A549 (cell line): ENCODE measurements at regions not wholly inside any gene's neighbourhood (a gene's known extent, or its start where the extent isn't known, plus 50 kb on each side); places are given as distances from the start of the nearest gene placed in this dataset.

Source experiments
- ATAC-seq, 2 experiments: fragments of 200-7000 bp in 1 of 2; fragments of >200 bp in 1 of 2; cut with Nextera tagmentation in 1 of 2; cut with Tn5 transposase in 1 of 2; 3 replicates each; pipeline versions ENCODE4 v1.8.0 to v1.9.1; 2018 to 2020; ENCODE audit warnings: mild to moderate bottlenecking in 1 of 2, moderate library complexity in 1 of 2
- CTCF ChIA-PET: fragments of 300-600 bp; sonication (Branson Sonifier 250); formaldehyde crosslinking; extraction: SDS; loops from one replicate; lab custom pipeline; 2021; ENCODE audit warnings: antibody characterized with exemption, inconsistent platforms; lab: Yijun Ruan, JAX
- POLR2A ChIA-PET: fragments of 350-600 bp; formaldehyde crosslinking; extraction: SDS; loops from one replicate; lab custom pipeline; 2021; ENCODE audit warnings: antibody characterized with exemption, inconsistent platforms; lab: Yijun Ruan, JAX
- DNase-seq, 2 experiments: peaks; one replicate each; pipeline versions ENCODE4 v3.0.0 to v3.0.0-alpha.2; 2011 to 2016; ENCODE audit warnings: low read depth in 1 of 2, low spot score in 1 of 2
- FAIRE-seq: peaks from 2 replicates; lab custom pipeline; 2011; peaks lifted over from hg19 to GRCh38; lab: Jason Lieb, UNC
- H3K27ac ChIP-seq, 2 experiments: fragments of >200 bp; sonication (Bioruptor Twin); formaldehyde crosslinking; 3 replicates each; pipeline ENCODE4 v1.5.1; 2016 to 2017
- H3K4me1 ChIP-seq: fragments of >200 bp; sonication (Bioruptor Twin); formaldehyde crosslinking; 3 replicates; pipeline ENCODE4 v1.6.1; 2016
- H3K4me2 ChIP-seq: fragments of >200 bp; sonication (Bioruptor Twin); formaldehyde crosslinking; 3 replicates; pipeline ENCODE4 v1.6.1; 2016
- H3K4me3 ChIP-seq: fragments of >200 bp; sonication (Bioruptor Twin); formaldehyde crosslinking; 3 replicates; pipeline ENCODE4 v1.5.1; 2016
- H3K9me3 ChIP-seq: fragments of >200 bp; sonication (Bioruptor Twin); formaldehyde crosslinking; 3 replicates; pipeline ENCODE4 v1.6.1; 2016
- CBX2 ChIP-seq: fragments of 200-600 bp; sonication (generic); IDR thresholded peaks from 2 replicates; pipeline ENCODE4 v1.6.1; 2016; ENCODE audit warnings: low read depth, mild to moderate bottlenecking, borderline replicate concordance
- CEBPB ChIP-seq, 2 experiments: fragments of >200 bp in 1 of 2; sonication (Bioruptor Twin) in 1 of 2; formaldehyde crosslinking in 1 of 2; IDR thresholded peaks; 2 replicates each; pipeline ENCODE4 v1.6.1; 2012 to 2016
- EHMT2 ChIP-seq: fragments of 200-600 bp; sonication (generic); IDR thresholded peaks from 2 replicates; pipeline ENCODE4 v1.6.1; 2016; ENCODE audit warnings: antibody characterized with exemption, low read depth, mild to moderate bottlenecking, moderate library complexity
- ELK1 ChIP-seq: fragments of 150-350 bp; IDR thresholded peaks from 2 replicates; pipeline ENCODE4 v1.6.1; 2014; ENCODE audit warnings: low read depth, mild to moderate bottlenecking, low read length
- EP300 ChIP-seq, 2 experiments: fragments of >200 bp; sonication (Bioruptor Twin); formaldehyde crosslinking; IDR thresholded peaks; 2 replicates in 1 of 2; 3 replicates in 1 of 2; pipeline ENCODE4 v1.6.1; 2016 to 2017
- FOSL2 ChIP-seq, 2 experiments: fragments of 450-650 bp in 1 of 2; fragments of >200 bp in 1 of 2; sonication (Bioruptor Twin) in 1 of 2; formaldehyde crosslinking; IDR thresholded peaks; 2 replicates each; pipeline versions ENCODE4 v1.5.0 to v1.6.1; 2016 to 2020; ENCODE audit warnings: mild to moderate bottlenecking in 1 of 2, moderate library complexity in 1 of 2
- FOXS1 ChIP-seq: fragments of 250-450 bp; sonication (Bioruptor Pico); IDR thresholded peaks from 2 replicates; pipeline ENCODE4 v1.5.0; 2020; ENCODE audit warnings: mild to moderate bottlenecking, moderate library complexity
- GATA3 ChIP-seq: IDR thresholded peaks from 2 replicates; pipeline ENCODE4 v1.6.1; 2012; ENCODE audit warnings: borderline replicate concordance
- JUN ChIP-seq, 2 experiments: fragments of >200 bp; sonication (Bioruptor Twin); formaldehyde crosslinking; IDR thresholded peaks; 2 replicates in 1 of 2; 3 replicates in 1 of 2; pipeline ENCODE4 v1.6.1; 2016 to 2017
- JUNB ChIP-seq: fragments of >200 bp; sonication (Bioruptor Twin); formaldehyde crosslinking; IDR thresholded peaks from 2 replicates; pipeline ENCODE4 v1.6.1; 2016
- MAX ChIP-seq: IDR thresholded peaks from 2 replicates; pipeline ENCODE4 v1.6.1; 2012
- MAZ ChIP-seq: fragments of 150-350 bp; IDR thresholded peaks from 2 replicates; pipeline ENCODE4 v1.6.1; 2014; ENCODE audit warnings: antibody characterized with exemption, low read depth, low read length, borderline replicate concordance
- NFE2L2 ChIP-seq: fragments of 150-350 bp; conservative IDR thresholded peaks from 2 replicates; pipeline ENCODE4 v1.6.1; 2014; ENCODE audit warnings: low read length
- RAD21 ChIP-seq, 2 experiments: fragments of >200 bp in 1 of 2; sonication (Bioruptor Twin) in 1 of 2; formaldehyde crosslinking in 1 of 2; IDR thresholded peaks in 1 of 2; conservative IDR thresholded peaks in 1 of 2; 2 replicates in 1 of 2; 3 replicates in 1 of 2; pipeline ENCODE4 v1.6.1; 2012 to 2018; ENCODE audit warnings: inconsistent platforms in 1 of 2
- RNF2 ChIP-seq: fragments of 200-600 bp; sonication (generic); IDR thresholded peaks from 2 replicates; pipeline ENCODE4 v1.6.1; 2016; ENCODE audit warnings: low read depth, mild to moderate bottlenecking, antibody characterized with exemption, moderate library complexity, borderline replicate concordance
- SMC3 ChIP-seq: fragments of >200 bp; sonication (Bioruptor Twin); formaldehyde crosslinking; IDR thresholded peaks from 3 replicates; pipeline ENCODE4 v1.6.1; 2018; ENCODE audit warnings: inconsistent platforms
- WGBS: methylation state at CpG from one replicate; pipeline ENCODE4 v1.1.6; 2017; ENCODE audit errors: missing lambda C conversion rate; 5-methylcytosine and 5-hydroxymethylcytosine counted together

DNA sequence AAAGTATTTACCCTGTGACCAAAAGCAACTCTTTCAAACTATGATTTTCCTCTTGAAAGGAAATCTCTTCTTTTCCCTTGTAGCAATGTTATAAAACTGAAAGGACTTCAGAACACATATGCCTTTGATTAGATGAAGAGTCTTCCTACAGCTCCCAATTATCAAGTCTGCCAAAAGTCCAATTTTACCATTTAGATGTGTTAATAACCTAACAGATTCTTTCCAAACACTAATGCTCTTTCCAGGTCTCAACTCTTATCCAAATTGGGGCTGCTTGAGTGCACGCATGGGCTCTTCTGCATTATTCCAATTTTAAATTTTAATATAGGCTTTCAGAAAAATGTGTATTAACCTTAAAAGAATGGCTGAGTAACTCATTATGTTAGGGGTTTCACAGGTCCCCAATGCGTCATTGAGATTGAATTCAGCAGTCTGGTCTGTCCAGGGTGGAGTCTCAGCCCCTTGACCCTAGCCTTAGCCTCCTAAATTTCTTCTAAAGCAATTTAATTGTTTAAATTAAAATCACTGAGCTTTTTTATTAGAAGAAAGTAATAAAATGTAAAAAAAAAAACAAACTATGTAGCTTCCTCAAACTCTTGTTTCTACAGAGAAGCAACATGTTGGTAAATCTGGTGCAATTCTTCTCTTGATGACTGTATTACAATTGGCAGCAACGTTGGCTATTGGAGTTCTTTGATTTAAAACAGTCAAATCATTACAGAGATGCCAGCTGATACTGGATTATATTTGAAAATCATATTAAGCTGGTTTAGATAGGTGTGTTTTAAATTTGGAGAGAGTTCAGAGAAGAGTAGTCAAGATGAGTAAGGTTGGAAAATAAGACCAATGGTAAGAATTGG is 170.4 kb downstream of the DKK1 start (continued):
- TF ChIP-seq FOXS1 (CRISPR knock-in tag) (no peak), MAZ (no peak), NFE2L2 (no peak), EHMT2 (no peak)

GRCh38 chr10:52485462-52485861 is 171.4 kb downstream of the DKK1 start:
- WGBS: 75% methylated on average over 1 of the region's 1 CpG
- ATAC-seq (no peak), DNase-seq (no peak), FAIRE-seq (no peak)
- ChIA-PET CTCF (interaction anchor here (0.9 to 14.0 kb wide), 5 partner anchors 8 to 174 kb away, joined by 3 to 385 read pairs (median 24); partner anchors contain the start of gene DKK1), POLR2A (interaction anchor here (0.6 to 2.8 kb wide), 2 partner anchors 167 to 171 kb away, joined by 3 to 17 read pairs; no protein-coding TSS in a partner anchor)
- Histone ChIP-seq H3K4me3 (no peak overlapping the region), H3K27ac (peak overlapping the region; percentile 74 to 87), H3K4me2 (no peak overlapping the region; the same call in 2 of the 3 replicates), H3K4me1 (peaks cover 36% of the 10 kb centered on the region), H3K9me3 (no peaks in the 10 kb centered on the region)
- TF ChIP-seq MAX (no peak), JUN (IDR thresholded peaks at IDR 0.05) (no peak)

DNA sequence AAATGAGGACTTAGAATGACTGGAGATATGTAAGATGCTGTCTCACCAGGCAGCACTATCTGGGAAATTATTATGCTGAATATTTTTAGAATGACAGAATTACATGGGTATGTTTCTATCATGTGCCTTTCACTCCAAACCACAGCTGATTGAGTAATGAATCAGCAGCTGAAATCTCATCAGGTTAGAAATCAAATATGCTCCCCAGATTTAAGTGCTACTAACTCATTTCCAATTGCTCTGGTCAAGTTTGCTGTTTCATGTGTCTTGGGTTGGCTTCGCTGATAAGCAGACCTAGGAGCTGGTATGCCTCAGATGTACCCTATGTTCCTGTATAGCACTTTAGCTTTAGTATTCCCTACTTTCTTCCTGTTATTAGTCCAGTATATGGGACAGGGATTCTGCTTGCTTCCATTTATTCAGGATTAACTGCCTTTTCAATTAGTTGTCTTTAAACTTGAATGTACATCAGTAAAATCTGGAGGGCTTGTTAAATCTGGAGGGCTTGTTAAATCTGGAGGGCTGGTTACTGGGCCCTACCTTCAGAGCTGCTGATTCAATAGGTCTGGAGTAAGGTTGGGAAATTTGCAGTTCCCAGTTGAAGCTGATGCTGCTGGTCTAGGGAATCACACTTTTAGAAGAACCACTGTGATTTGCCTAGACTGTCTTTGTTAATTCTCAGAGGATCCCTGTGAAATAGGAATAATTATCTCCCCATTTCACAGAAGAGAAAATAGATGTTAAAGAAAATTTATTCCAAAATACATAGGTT is 172.9 kb downstream of the DKK1 start:
- TF ChIP-seq EP300 (IDR thresholded peaks at IDR 0.05) (peak in 1 of 2 experiments; percentile 36; a peak in 1 of 5 replicates), RNF2 (no peak), ELK1 (no peak), JUNB (peak; percentile 57; the same call in 1 of the 2 replicates), RAD21 (conservative IDR thresholded peaks at IDR 0.05 in 1 of 2, IDR thresholded peaks at IDR 0.05 in 1 of 2) (0 out of 5 replicates have a peak, but pooled peaks of 1 of the 2 experiments have one; percentile 10), CBX2 (no peak), FOSL2 (IDR thresholded peaks at IDR 0.05) (0 out of 2 replicates have a peak, but pooled peaks have one; percentile 10), FOSL2 (CRISPR knock-in tag; IDR thresholded peaks at IDR 0.05) (peak; percentile 38), SMC3 (no peak), GATA3 (peak; percentile 46; the same call in 1 of the 2 replicates), CEBPB (IDR thresholded peaks at IDR 0.05) (peak in 1 of 2 experiments; percentile 32; a peak in 1 of 4 replicates)
- peak; percentile 79 for ATAC-seq
- peak; percentile 74 for FAIRE-seq
- Histone ChIP-seq H3K4me3 (no peak overlapping the region), H3K27ac (peak overlapping the region; percentile 74 to 87), H3K4me1 (peaks cover 41% of the 10 kb centered on the region), H3K9me3 (no peaks in the 10 kb centered on the region), H3K4me2 (peak overlapping the region; percentile 42)
- CTCF ChIA-PET: interaction anchor here (0.7 to 14.0 kb wide), 13 partner anchors 23 to 176 kb away, joined by 3 to 385 read pairs (median 5); partner anchors contain the start of gene DKK1
- 48% methylated on average over 1 of the region's 1 CpG for WGBS
- DNase-seq: peak; percentile 36 to 45
- POLR2A ChIA-PET: interaction anchor here (1.1 to 3.8 kb wide), 5 partner anchors 35 to 179 kb away, joined by 3 to 44 read pairs (median 10); partner anchors contain the start of gene DKK1
